Astrocyte (in vitro differentiated cells and primary cell): ENCODE measurements at regions not wholly inside any gene's neighbourhood (a gene's known extent, or its start where the extent isn't known, plus 50 kb on each side); places are given as distances from the start of the nearest gene placed in this dataset.

ENCODE experiments used
- CTCF ChIP-seq: IDR thresholded peaks from 2 replicates; pipeline ENCODE4 v1.5.1; 2011; ENCODE audit warnings: low read depth, mild to moderate bottlenecking, inconsistent platforms, low read length, moderate library complexity; ENCODE audit not compliant: insufficient read depth
- EZH2 ChIP-seq: IDR thresholded peaks from 2 replicates; pipeline ENCODE4 v1.6.1; 2012; ENCODE audit warnings: mild to moderate bottlenecking, low read length, inconsistent platforms; ENCODE audit not compliant: insufficient read depth

DNA sequence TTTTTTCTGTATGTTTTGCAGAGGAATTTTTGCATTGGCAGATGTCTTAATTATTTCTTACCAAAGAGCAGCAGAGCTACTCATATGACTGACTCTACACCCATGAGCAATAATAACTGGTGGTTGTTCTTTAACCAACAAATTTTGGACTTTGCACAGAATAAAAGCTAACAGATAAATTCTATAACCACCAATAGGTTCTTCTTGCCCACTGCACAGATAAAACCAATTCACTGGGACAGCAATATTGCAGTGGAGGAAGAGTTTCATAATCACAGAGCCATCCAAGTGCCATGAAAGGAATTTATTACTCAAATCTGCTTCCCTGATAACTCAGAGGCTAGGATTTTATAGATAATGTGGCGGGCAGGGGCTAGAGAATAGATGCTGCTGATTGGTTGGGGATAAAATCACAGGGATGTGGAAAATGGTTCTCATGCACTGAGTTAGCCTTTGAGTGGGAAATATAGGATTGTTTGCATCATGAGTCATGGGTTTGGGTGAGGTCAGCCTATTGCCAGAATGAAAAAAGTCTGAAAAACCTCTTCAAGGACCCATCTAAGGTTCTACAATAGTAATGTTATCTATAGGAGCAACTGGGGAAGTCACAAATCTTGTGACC is 104.3 kb upstream of the PCDH17 start:
- TF ChIP-seq CTCF = no peak
- TF ChIP-seq EZH2 = no peak
